Stomach (tissue), 4 donors: ENCODE measurements at regions not wholly inside any gene's neighbourhood (a gene's known extent, or its start where the extent isn't known, plus 50 kb on each side); places are given as distances from the start of the nearest gene placed in this dataset.

ENCODE experiments used
- POLR2A ChIP-seq, 4 donors: fragments of 450-650 bp; IDR thresholded peaks; one replicate each; pipeline ENCODE4 v1.6.1; 2016; ENCODE audit warnings: antibody characterized with exemption in 4 of 4, control low read depth in 2 of 4, mild to moderate bottlenecking in 1 of 4, moderate library complexity in 1 of 4
- POLR2AphosphoS5 ChIP-seq, 3 donors: sonication (generic); formaldehyde crosslinking; IDR thresholded peaks; one replicate each; pipeline ENCODE4 v1.6.1; 2016; ENCODE audit warnings: antibody characterized with exemption in 3 of 3
- TF ChIP-seq, protein P1 (sequence below), 7 experiments: fragments of 450-650 bp in 4 of 7; fragments of 200-600 bp in 3 of 7; sonication (generic) in 3 of 7; IDR thresholded peaks; one replicate each; pipeline ENCODE4 v1.5.1; 2016 to 2019; ENCODE audit warnings: antibody characterized with exemption in 7 of 7, control low read depth in 2 of 7, mild to moderate bottlenecking in 1 of 7

DNA sequence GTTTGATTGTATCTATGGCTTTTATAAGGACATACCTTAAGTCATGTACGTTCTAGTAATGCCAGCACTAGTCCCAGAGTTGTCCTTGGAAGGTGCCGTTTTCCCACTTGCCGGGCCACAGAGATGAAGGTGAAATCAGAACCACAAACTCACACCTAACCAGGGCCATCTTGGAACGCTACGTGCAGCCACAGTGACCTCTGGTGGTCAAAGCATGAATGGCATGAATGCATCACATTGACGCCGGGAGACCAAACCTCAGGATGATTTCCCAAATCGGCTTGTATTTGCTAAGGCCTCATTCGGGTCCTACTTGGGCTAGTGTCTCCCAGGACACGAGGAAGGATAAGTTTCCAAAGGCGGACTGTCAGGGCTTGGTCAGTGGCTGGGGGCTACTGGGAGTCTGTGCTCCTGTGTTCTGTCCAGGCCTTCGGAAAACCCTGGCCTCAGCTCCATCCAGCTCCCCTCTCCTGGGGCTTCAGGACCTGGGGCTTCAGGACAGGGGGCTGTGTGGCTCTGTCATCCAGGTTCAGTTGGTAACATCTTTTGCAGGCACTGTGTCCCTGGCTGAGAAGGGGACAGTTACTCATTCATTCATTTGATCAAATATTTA lies 260.5 kb downstream of the PRDM2 start:
- TF ChIP-seq, protein P1, sequence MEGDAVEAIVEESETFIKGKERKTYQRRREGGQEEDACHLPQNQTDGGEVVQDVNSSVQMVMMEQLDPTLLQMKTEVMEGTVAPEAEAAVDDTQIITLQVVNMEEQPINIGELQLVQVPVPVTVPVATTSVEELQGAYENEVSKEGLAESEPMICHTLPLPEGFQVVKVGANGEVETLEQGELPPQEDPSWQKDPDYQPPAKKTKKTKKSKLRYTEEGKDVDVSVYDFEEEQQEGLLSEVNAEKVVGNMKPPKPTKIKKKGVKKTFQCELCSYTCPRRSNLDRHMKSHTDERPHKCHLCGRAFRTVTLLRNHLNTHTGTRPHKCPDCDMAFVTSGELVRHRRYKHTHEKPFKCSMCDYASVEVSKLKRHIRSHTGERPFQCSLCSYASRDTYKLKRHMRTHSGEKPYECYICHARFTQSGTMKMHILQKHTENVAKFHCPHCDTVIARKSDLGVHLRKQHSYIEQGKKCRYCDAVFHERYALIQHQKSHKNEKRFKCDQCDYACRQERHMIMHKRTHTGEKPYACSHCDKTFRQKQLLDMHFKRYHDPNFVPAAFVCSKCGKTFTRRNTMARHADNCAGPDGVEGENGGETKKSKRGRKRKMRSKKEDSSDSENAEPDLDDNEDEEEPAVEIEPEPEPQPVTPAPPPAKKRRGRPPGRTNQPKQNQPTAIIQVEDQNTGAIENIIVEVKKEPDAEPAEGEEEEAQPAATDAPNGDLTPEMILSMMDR (IDR thresholded peaks at IDR 0.05), result peak in 6 of 7 experiments; percentile 51 to 97 (median 93)
- no peak for TF ChIP-seq POLR2A (IDR thresholded peaks at IDR 0.05)
- TF ChIP-seq POLR2AphosphoS5 (IDR thresholded peaks at IDR 0.05), result no peak
